Endothelial cell of umbilical vein (primary cell): ENCODE measurements at regions not wholly inside any gene's neighbourhood (a gene's known extent, or its start where the extent isn't known, plus 50 kb on each side); places are given as distances from the start of the nearest gene placed in this dataset.

Source experiments
- BruUV-seq: library from RNA; stranded (reverse); fragments of 400-500 nt; replicated peaks from 2 replicates; lab custom pipeline; 2021; lab: Mats Ljungman, UMichigan
- CTCF ChIA-PET: fragments of 300-600, 350-600 bp; sonication (Branson Sonifier 250); formaldehyde crosslinking; loops from one replicate; lab custom pipeline; 2021; ENCODE audit warnings: antibody characterized with exemption, inconsistent platforms; lab: Charles Lee
- POLR2A ChIA-PET: fragments of 300-600, 350-600 bp; sonication (Branson Sonifier 250); formaldehyde crosslinking; loops from one replicate; lab custom pipeline; 2021; ENCODE audit warnings: antibody characterized with exemption, inconsistent platforms; lab: Charles Lee
- DNase-seq: peaks from one replicate; pipeline ENCODE4 v3.0.0-alpha.2; 2011; ENCODE audit warnings: low read depth, low spot score
- FAIRE-seq: peaks from 2 replicates; lab custom pipeline; 2011; peaks lifted over from hg19 to GRCh38; lab: Jason Lieb, UNC
- H2AFZ ChIP-seq: 2 replicates; pipeline ENCODE4 v1.6.0; 2012; ENCODE audit warnings: low read depth, low read length, control low read depth, inconsistent platforms
- H3K27ac ChIP-seq: 2 replicates; pipeline ENCODE4 v1.5.1; 2011; ENCODE audit warnings: low read depth, mild to moderate bottlenecking, control low read depth, low read length, moderate library complexity; ENCODE audit not compliant: insufficient read depth
- H3K27me3 ChIP-seq, 2 experiments: 2 replicates each; pipeline versions ENCODE4 v1.6.0 to v1.6.1; 2011; ENCODE audit warnings: low read length in 2 of 2, mixed read lengths in 1 of 2; ENCODE audit not compliant: control insufficient read depth in 2 of 2, insufficient read depth in 2 of 2
- H3K36me3 ChIP-seq, 2 experiments: 2 replicates in 1 of 2; 3 replicates in 1 of 2; pipeline ENCODE4 v1.5.1; 2011; ENCODE audit warnings: low read length in 2 of 2, mild to moderate bottlenecking in 1 of 2, moderate library complexity in 1 of 2; ENCODE audit not compliant: control insufficient read depth in 2 of 2, insufficient read depth in 2 of 2; ENCODE audit errors: extremely low read depth in 1 of 2
- H3K4me1 ChIP-seq: 3 replicates; pipeline ENCODE4 v1.5.1; 2011; ENCODE audit warnings: mild to moderate bottlenecking, low read length; ENCODE audit not compliant: control insufficient read depth, insufficient read depth; ENCODE audit errors: extremely low read depth
- H3K4me2 ChIP-seq: 2 replicates; pipeline ENCODE4 v1.6.1; 2011; ENCODE audit warnings: low read length, control low read depth, mixed read lengths; ENCODE audit not compliant: insufficient read depth
- H3K4me3 ChIP-seq, 3 experiments: fragments of 200-600 bp in 1 of 3; sonication (generic), shearing (Covaris generic) in 1 of 3; replicated peaks in 1 of 3; 2 replicates each; pipeline ENCODE4 v1.5.1; 2011 to 2016; ENCODE audit warnings: control low read depth in 3 of 3, low read length in 3 of 3, mild to moderate bottlenecking in 2 of 3, inconsistent platforms in 1 of 3, low read depth in 1 of 3, moderate library complexity in 1 of 3; ENCODE audit not compliant: insufficient read depth in 1 of 3
- H3K79me2 ChIP-seq: 2 replicates; pipeline ENCODE4 v1.6.0; 2012; ENCODE audit warnings: low read length, inconsistent platforms; ENCODE audit not compliant: control insufficient read depth, insufficient read depth
- H3K9ac ChIP-seq: replicated peaks from 2 replicates; pipeline ENCODE3; 2011; ENCODE audit warnings: low read length, control low read depth; ENCODE audit not compliant: insufficient read depth; ENCODE audit errors: extremely low read depth
- H3K9me1 ChIP-seq: replicated peaks from 3 replicates; pipeline ENCODE4 v1.6.0; 2011; ENCODE audit warnings: mild to moderate bottlenecking, low read length; ENCODE audit not compliant: control insufficient read depth, insufficient read depth; ENCODE audit errors: extremely low read depth
- H3K9me3 ChIP-seq: replicated peaks from 2 replicates; pipeline ENCODE4 v1.5.1; 2012; ENCODE audit warnings: low read length, inconsistent platforms; ENCODE audit not compliant: control insufficient read depth, insufficient read depth
- H4K20me1 ChIP-seq: replicated peaks from 2 replicates; pipeline ENCODE3; 2011; ENCODE audit warnings: mild to moderate bottlenecking, low read length; ENCODE audit not compliant: control insufficient read depth, insufficient read depth; ENCODE audit errors: extremely low read depth
- CTCF ChIP-seq, 2 donors: IDR thresholded peaks; 1 replicate in 1 of 2; 2 replicates in 1 of 2; pipeline ENCODE4 v1.5.1; 2011; ENCODE audit warnings: low read length in 2 of 2, mild to moderate bottlenecking in 2 of 2, moderate library complexity in 2 of 2, control low read depth in 1 of 2, inconsistent platforms in 1 of 2, low read depth in 1 of 2; ENCODE audit not compliant: insufficient read depth in 1 of 2; ENCODE audit errors: extremely low read depth in 1 of 2
- EZH2 ChIP-seq: IDR thresholded peaks from 2 replicates; pipeline ENCODE4 v1.6.1; 2012; ENCODE audit warnings: borderline replicate concordance, low read depth, mild to moderate bottlenecking, moderate library complexity, low read length, inconsistent platforms; ENCODE audit not compliant: severe bottlenecking
- FOS ChIP-seq: IDR thresholded peaks from 2 replicates; pipeline ENCODE4 v1.6.1; 2011; ENCODE audit warnings: mild to moderate bottlenecking, low read length, moderate library complexity, borderline replicate concordance; ENCODE audit not compliant: insufficient read depth
- GATA2 ChIP-seq: IDR thresholded peaks from 2 replicates; pipeline ENCODE4 v1.7.0; 2011; ENCODE audit warnings: low read depth, mild to moderate bottlenecking, moderate library complexity, mixed read lengths, low read length; ENCODE audit not compliant: insufficient read length, insufficient read depth
- JUN ChIP-seq: IDR thresholded peaks from 2 replicates; pipeline ENCODE4 v1.6.1; 2011; ENCODE audit warnings: borderline replicate concordance, low read depth; ENCODE audit not compliant: insufficient read length, insufficient read depth
- MAX ChIP-seq: IDR thresholded peaks from 2 replicates; pipeline ENCODE4 v1.6.1; 2011; ENCODE audit not compliant: insufficient read depth, insufficient read length
- MYC ChIP-seq: IDR thresholded peaks from one replicate; pipeline ENCODE4 v1.6.1; 2011; ENCODE audit warnings: mild to moderate bottlenecking, low read depth, low read length
- POLR2A ChIP-seq: IDR thresholded peaks from 2 replicates; pipeline ENCODE4 v1.6.1; 2012; ENCODE audit warnings: low read depth, mild to moderate bottlenecking, control low read depth, low read length
- POLR2AphosphoS5 ChIP-seq: IDR thresholded peaks from 2 replicates; pipeline ENCODE4 v1.6.1; 2012; ENCODE audit warnings: low read depth, mild to moderate bottlenecking, control low read depth, low read length, moderate library complexity; ENCODE audit not compliant: insufficient read depth
- dilution Hi-C: fragments of 300-500 bp; cut with MboI; formaldehyde crosslinking; loops from one replicate; pipeline ENCODE4 v1.15.0; 2019; ENCODE audit warnings: low sequenced_read_pairs; ENCODE audit not compliant: extremely low pct_ligation_motif_present
- intact Hi-C: fragments of 100-400 bp; cut with micrococcal nuclease; formaldehyde crosslinking; loops from one replicate; pipeline ENCODE4 v1.10.0; 2022

- Histone ChIP-seq H3K27me3 (no peaks in the 10 kb centered on the region), H3K9me1 (no peaks in the 10 kb centered on the region), H2AFZ (no peak overlapping the region), H3K36me3 (no peaks in the 10 kb centered on the region), H3K9me3 (no peaks in the 10 kb centered on the region), H3K27ac (no peak overlapping the region), H3K4me1 (no peaks in the 10 kb centered on the region), H3K9ac (no peak overlapping the region), H3K4me2 (no peak overlapping the region), H3K79me2 (no peaks in the 10 kb centered on the region), H4K20me1 (no peaks in the 10 kb centered on the region), H3K4me3 (no peak overlapping the region)
- TF ChIP-seq EZH2 (no peak), JUN (no peak), POLR2A (no peak), FOS (no peak), POLR2AphosphoS5 (no peak), MYC (no peak), MAX (no peak), GATA2 (no peak), CTCF (IDR thresholded peaks at IDR 0.05; ENCODE audit: extremely low read depth in 1 of 2, insufficient read depth in 1 of 2, low read depth in 1 of 2, low read length in 2 of 2) (no peak)
- ChIA-PET POLR2A (no interaction called here), CTCF (no interaction called here)
- intact Hi-C loops (no loop called here), dilution Hi-C loops (no loop called here)
- FAIRE-seq: no peak
- no peak for DNase-seq
- no TSS peak for BruUV-seq
Observed at GRCh38 chr9:102461156-102461819, 533.8 kb upstream of the CYLC2 start.
